CD4-positive, alpha-beta T cell treated with Interleukin-15 for 1 hour (primary cell): ENCODE measurements at regions not wholly inside any gene's neighbourhood (a gene's known extent, or its start where the extent isn't known, plus 50 kb on each side); places are given as distances from the start of the nearest gene placed in this dataset.

ENCODE experiments used
- DNase-seq: peaks from one replicate; pipeline ENCODE4 v3.0.0-alpha.2; 2020

DNA sequence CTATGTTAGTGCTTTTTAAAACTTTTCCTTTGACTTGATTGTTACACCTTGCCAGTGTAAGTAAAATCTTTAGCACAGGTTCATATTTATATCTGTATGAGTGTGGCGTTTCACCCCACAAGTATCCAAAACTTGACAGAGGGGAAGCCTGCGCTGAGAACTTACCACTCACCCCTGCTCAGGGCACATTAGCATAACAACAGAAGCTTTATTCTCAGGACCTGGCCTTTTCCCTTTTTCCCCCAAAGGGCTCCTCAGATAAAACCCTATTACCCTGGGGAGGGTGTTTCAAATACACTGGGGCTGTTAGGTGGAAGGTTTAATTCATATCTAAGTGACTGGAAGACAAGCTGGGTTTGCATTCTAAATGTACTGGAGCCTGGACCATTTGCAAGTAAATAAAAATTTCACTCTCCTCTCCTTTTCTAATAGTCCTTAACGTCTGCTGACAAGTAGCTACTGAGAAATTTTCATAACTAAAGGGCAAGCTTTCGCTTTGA, 276.6 kb downstream of the RNF152 start:
- DNase-seq = no peak

DNA sequence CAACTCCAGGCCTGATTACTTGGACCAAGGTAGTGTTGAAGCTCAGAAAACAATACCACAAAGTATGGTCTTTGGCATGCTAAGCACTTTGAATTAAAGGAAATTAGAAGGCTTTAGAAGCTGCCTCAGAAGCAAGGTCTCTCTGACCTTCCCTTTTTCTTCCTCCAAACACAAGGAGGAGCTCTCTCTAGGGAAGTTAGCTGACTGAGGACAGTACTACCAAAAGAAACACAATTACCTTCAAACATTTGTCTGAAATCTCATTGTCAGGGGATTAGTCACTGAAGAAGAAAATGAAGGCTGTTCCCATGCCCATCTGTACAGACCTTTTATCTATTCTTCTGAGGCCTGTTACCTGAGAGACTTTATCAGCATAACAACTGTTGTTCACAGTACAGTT, 279.3 kb downstream of the CDH20 start:
- DNase-seq = no peak

DNA sequence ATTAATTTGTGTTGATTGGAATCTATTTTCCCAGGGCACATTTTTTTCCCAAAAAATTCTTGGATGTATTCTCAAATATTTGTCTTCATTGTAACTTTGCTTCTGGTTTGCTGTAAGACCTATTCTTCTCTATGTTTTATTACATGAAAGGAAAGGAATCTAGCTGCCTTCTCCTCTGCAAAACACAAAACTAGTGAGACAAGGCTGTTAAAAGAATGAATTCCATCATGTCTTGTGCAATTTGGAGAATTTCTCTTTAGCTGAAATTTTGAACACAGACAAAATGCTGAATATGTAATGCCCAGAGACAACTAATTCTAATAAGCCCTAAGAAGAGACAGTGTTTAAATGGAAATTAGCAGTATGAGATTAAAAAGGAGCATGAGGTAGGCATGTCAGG, 275.9 kb downstream of the CDH20 start:
- no peak for DNase-seq

DNA sequence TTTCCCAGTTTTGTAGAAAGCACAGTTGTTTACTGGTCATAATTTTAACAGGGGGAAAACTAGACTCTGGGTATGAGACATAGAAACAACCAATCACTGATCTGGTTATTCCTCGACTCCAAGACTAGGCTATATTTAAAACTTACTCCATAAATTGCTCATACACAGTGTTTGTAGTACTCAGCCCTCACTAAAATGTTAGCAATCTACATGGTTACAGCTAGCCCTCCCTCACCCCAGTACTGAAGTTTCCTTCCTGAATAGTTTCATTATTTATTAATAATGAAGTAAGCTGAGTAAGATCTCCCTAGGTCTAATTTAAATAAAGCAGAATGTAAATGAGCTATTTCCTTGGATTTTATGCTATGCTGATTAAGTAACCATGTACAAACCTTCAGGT, 275.1 kb downstream of the CDH20 start:
- no peak for DNase-seq

DNA sequence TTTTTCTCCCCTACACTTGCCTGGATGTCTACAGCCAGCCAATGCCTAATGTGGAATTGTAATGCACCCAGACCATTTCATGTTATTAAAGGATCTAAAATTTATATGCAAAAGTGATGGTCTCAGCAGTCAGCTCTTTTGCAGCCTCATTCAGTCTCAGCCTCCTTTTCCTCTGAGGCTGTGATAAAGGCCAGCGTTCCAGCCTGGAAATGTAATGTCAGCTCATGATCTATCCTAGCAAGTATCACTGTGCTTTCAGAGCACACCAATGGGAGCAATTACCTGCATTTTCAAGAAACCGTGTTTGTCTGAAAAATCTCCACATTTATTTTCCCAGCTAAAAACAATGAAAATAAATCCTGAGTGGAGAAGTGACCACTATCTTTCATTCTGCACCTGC, 274.6 kb downstream of the CDH20 start:
- no peak for DNase-seq

DNA sequence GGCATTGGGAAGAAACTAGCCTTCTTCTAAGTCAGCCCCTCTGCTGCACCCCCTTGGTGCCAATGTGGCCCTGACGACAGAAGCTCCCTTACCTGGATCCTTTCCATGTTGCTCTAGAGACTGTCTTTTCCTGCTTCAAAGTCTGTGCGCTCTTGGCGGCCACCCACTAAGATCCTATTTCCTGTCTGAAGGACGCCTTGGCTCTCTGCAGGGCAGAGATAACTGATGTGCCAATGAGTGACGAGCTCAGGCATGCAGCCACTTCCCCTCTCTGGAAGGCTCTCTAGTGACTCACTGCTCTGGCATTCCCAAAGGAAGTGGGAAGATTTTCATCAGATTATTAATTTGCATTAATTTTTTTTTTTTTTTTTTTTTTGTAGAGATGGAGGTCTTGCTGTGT, 273.5 kb downstream of the CDH20 start:
- no peak for DNase-seq

DNA sequence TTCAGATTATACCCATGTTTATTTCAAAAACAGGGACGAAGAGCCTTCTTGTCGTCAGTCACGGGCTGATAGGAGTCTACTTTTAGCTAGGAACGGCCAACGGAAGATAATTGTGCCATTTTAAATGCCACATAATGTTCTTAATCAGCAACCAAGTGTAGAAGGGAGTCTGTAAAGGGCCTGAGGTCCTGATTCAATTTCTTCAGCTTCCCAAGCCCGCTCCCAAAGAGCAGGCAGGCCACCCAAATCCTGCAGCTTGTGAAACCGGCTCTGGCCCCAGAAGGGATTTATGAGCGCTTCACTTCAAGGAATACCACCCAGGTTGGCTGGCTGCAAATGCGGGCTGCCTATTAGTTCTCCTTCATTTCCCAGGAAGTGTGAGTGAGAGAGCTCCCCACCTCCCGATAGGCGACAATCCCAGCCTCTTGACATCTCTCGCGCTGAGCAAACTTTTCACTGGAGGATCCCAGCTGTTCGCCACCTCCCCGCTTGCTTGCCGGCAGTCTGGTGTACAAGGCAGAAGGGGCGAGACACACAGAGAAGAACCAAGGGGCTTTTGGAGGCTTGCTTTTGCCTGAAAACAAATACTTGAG, 272.9 kb downstream of the CDH20 start:
- DNase-seq = no peak

DNA sequence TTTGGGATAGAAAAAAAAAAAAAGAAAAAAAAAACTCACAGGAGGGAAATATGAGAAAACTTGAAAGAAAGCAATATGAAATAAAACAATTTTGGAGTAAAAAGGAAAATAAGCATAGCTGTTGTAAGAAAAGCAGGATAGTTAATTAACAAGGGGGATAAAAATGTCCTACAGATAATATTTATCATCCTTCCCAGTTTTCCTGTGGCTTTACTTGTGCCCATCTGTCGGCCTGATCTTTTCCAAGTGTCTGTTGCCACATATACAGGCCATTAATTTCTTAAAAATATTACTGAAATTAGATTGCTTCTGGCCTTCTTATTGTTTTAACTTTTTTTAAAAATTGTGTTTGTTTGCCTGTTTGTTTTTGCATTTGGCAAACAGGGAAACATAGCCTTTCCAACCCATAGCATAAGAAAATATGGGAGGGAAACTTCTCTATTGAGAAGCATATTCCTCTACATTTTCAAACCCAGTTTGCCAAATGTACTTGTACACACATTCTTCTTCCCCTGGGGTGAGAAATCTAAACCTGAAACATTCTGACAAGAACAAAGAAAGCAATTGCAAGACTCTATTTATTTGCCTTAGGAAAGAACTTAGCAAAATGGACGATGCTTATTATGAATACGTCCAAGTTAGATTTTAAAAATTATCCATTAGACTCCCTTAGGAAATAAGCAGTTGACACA, 272.3 kb downstream of the CDH20 start:
- DNase-seq = no peak
